ENCODE measurements at regions not wholly inside any gene's neighbourhood (a gene's known extent, or its start where the extent isn't known, plus 50 kb on each side); places are given as distances from the start of the nearest gene placed in this dataset.

GRCh38 chr10:29925771-29926692, 133.4 kb downstream of the JCAD start:
- no peak overlapping the region for H3K9ac ChIP-seq (ENCODE audit: low read depth, low read length)
- no peak for TF ChIP-seq EZH2 (IDR thresholded peaks at IDR 0.05; ENCODE audit: borderline replicate concordance, low read depth, low read length, severe bottlenecking)
- H4K20me1 ChIP-seq (ENCODE audit: insufficient read depth, low read length) = no peaks in the 10 kb centered on the region
- H3K9me3 ChIP-seq (ENCODE audit: insufficient read depth, low read length, severe bottlenecking) = no peaks in the 10 kb centered on the region
- no peak overlapping the region for H3K27ac ChIP-seq (ENCODE audit: low read length)
- DNase-seq = no peak
- H3K79me2 ChIP-seq (ENCODE audit: insufficient read depth, low read length) = no peaks in the 10 kb centered on the region
- peak overlapping the region; percentile 53; the same call in 1 of the 2 replicates for H2AFZ ChIP-seq (ENCODE audit: low read depth, low read length)
- H3K36me3 ChIP-seq (ENCODE audit: insufficient read depth, low read length) = no peaks in the 10 kb centered on the region
- ATAC-seq (ENCODE audit: insufficient read depth, low read depth) = no peak
- H3K27me3 ChIP-seq (ENCODE audit: insufficient read depth, low read length, poor library complexity) = no peaks in the 10 kb centered on the region
- H3K4me1 ChIP-seq (ENCODE audit: insufficient read depth, low read length) = peaks cover 5% of the 10 kb centered on the region
- no peak overlapping the region for H3K4me2 ChIP-seq (ENCODE audit: insufficient read depth, low read length)
- H3K4me3 ChIP-seq (ENCODE audit: low read depth in 1 of 2, low read length in 2 of 2) = no peak overlapping the region

- Histone ChIP-seq H3K4me2 (ENCODE audit: insufficient read depth, low read length) (no peak overlapping the region), H3K27me3 (ENCODE audit: insufficient read depth, low read length, poor library complexity) (no peaks in the 10 kb centered on the region), H3K79me2 (ENCODE audit: insufficient read depth, low read length) (no peaks in the 10 kb centered on the region), H2AFZ (ENCODE audit: low read depth, low read length) (no peak overlapping the region), H3K4me1 (ENCODE audit: insufficient read depth, low read length) (peaks cover 11% of the 10 kb centered on the region), H3K9ac (ENCODE audit: low read depth, low read length) (no peak overlapping the region), H3K4me3 (ENCODE audit: low read depth in 1 of 2, low read length in 2 of 2) (no peak overlapping the region), H3K27ac (ENCODE audit: low read length) (no peak overlapping the region), H3K36me3 (ENCODE audit: insufficient read depth, low read length) (no peaks in the 10 kb centered on the region), H4K20me1 (ENCODE audit: insufficient read depth, low read length) (no peaks in the 10 kb centered on the region), H3K9me3 (ENCODE audit: insufficient read depth, low read length, severe bottlenecking) (no peaks in the 10 kb centered on the region)
- TF ChIP-seq EZH2 (IDR thresholded peaks at IDR 0.05; ENCODE audit: borderline replicate concordance, low read depth, low read length, severe bottlenecking) = no peak
- no peak for TF ChIP-seq CTCF (IDR thresholded peaks at IDR 0.05; ENCODE audit: borderline replicate concordance, extremely low read depth, low read length, poor library complexity, severe bottlenecking)
- DNase-seq (no peak), ATAC-seq (ENCODE audit: insufficient read depth, low read depth) (no peak)
Measured at GRCh38 chr10:29924436-29924835, 134.9 kb downstream of the JCAD start.

- Histone ChIP-seq H3K9me3 (ENCODE audit: insufficient read depth, low read length, severe bottlenecking) (no peaks in the 10 kb centered on the region), H3K79me2 (ENCODE audit: insufficient read depth, low read length) (no peaks in the 10 kb centered on the region), H3K27ac (ENCODE audit: low read length) (no peak overlapping the region), H3K4me2 (ENCODE audit: insufficient read depth, low read length) (no peak overlapping the region), H3K4me3 (ENCODE audit: low read depth in 1 of 2, low read length in 2 of 2) (no peak overlapping the region), H3K9ac (ENCODE audit: low read depth, low read length) (no peak overlapping the region), H3K4me1 (ENCODE audit: insufficient read depth, low read length) (peaks cover 11% of the 10 kb centered on the region), H2AFZ (ENCODE audit: low read depth, low read length) (no peak overlapping the region), H3K27me3 (ENCODE audit: insufficient read depth, low read length, poor library complexity) (no peaks in the 10 kb centered on the region), H4K20me1 (ENCODE audit: insufficient read depth, low read length) (no peaks in the 10 kb centered on the region), H3K36me3 (ENCODE audit: insufficient read depth, low read length) (no peaks in the 10 kb centered on the region)
- no peak for ATAC-seq (ENCODE audit: insufficient read depth, low read depth)
- no peak for DNase-seq
- TF ChIP-seq EZH2 (IDR thresholded peaks at IDR 0.05; ENCODE audit: borderline replicate concordance, low read depth, low read length, severe bottlenecking) = no peak
- no peak for TF ChIP-seq CTCF (IDR thresholded peaks at IDR 0.05; ENCODE audit: borderline replicate concordance, extremely low read depth, low read length, poor library complexity, severe bottlenecking)
Measured at GRCh38 chr10:29923416-29923965, 135.9 kb downstream of the JCAD start.

GRCh38 chr10:29922892-29923291, 136.5 kb downstream of the JCAD start:
- Histone ChIP-seq H4K20me1 (ENCODE audit: insufficient read depth, low read length) (no peaks in the 10 kb centered on the region), H3K79me2 (ENCODE audit: insufficient read depth, low read length) (no peaks in the 10 kb centered on the region), H3K27me3 (ENCODE audit: insufficient read depth, low read length, poor library complexity) (no peaks in the 10 kb centered on the region), H3K4me1 (ENCODE audit: insufficient read depth, low read length) (peaks cover 11% of the 10 kb centered on the region), H3K9ac (ENCODE audit: low read depth, low read length) (no peak overlapping the region), H3K9me3 (ENCODE audit: insufficient read depth, low read length, severe bottlenecking) (no peaks in the 10 kb centered on the region), H3K4me3 (ENCODE audit: low read depth in 1 of 2, low read length in 2 of 2) (no peak overlapping the region), H2AFZ (ENCODE audit: low read depth, low read length) (no peak overlapping the region), H3K4me2 (ENCODE audit: insufficient read depth, low read length) (no peak overlapping the region), H3K36me3 (ENCODE audit: insufficient read depth, low read length) (no peaks in the 10 kb centered on the region), H3K27ac (ENCODE audit: low read length) (no peak overlapping the region)
- DNase-seq (no peak), ATAC-seq (ENCODE audit: insufficient read depth, low read depth) (no peak)
- no peak for TF ChIP-seq EZH2 (IDR thresholded peaks at IDR 0.05; ENCODE audit: borderline replicate concordance, low read depth, low read length, severe bottlenecking)
- TF ChIP-seq CTCF (IDR thresholded peaks at IDR 0.05; ENCODE audit: borderline replicate concordance, extremely low read depth, low read length, poor library complexity, severe bottlenecking) = no peak

All from DND-41 (cell line).